Lung (tissue), 11 donors: ENCODE measurements at regions not wholly inside any gene's neighbourhood (a gene's known extent, or its start where the extent isn't known, plus 50 kb on each side); places are given as distances from the start of the nearest gene placed in this dataset.

Source experiments
- ATAC-seq: fragments of 200-7000 bp; cut with Tn5 transposase; one replicate; pipeline ENCODE4 v1.9.1; 2020; ENCODE audit warnings: moderate number of reproducible peaks; ENCODE audit not compliant: insufficient read depth, low FRiP score
- DNase-seq, 3 donors: peaks; one replicate each; pipeline ENCODE4 v3.0.0-alpha.2; 2013 to 2017
- H3K27ac ChIP-seq, 2 donors: one replicate each; pipeline ENCODE4 v1.5.1; 2013; ENCODE audit warnings: mild to moderate bottlenecking in 2 of 2, moderate library complexity in 2 of 2, control low read depth in 1 of 2, inconsistent platforms in 1 of 2, low read depth in 1 of 2, low read length in 1 of 2
- H3K27me3 ChIP-seq, 3 donors: one replicate each; pipeline ENCODE4 v1.5.1; 2013; ENCODE audit warnings: low read length in 2 of 3; ENCODE audit not compliant: control insufficient read depth in 3 of 3, insufficient read depth in 3 of 3
- H3K36me3 ChIP-seq, 4 donors: one replicate each; pipeline ENCODE4 v1.5.1; 2013; ENCODE audit warnings: low read length in 4 of 4, mild to moderate bottlenecking in 1 of 4, moderate library complexity in 1 of 4; ENCODE audit not compliant: control insufficient read depth in 4 of 4, insufficient read depth in 4 of 4
- H3K4me1 ChIP-seq, 5 donors: one replicate each; pipeline ENCODE4 v1.5.1; 2013; ENCODE audit warnings: low read length in 5 of 5, mild to moderate bottlenecking in 2 of 5, moderate library complexity in 1 of 5; ENCODE audit not compliant: control insufficient read depth in 5 of 5, insufficient read depth in 5 of 5
- H3K4me3 ChIP-seq: one replicate; pipeline ENCODE4 v1.5.1; 2013; ENCODE audit warnings: mild to moderate bottlenecking, control low read depth, moderate library complexity
- H3K9ac ChIP-seq, 2 donors: one replicate each; pipeline ENCODE4 v1.5.1; 2013; ENCODE audit warnings: low read length in 2 of 2, control low read depth in 1 of 2; ENCODE audit not compliant: insufficient read depth in 1 of 2
- H3K9me3 ChIP-seq, 4 donors: one replicate each; pipeline ENCODE4 v1.5.1; 2013; ENCODE audit warnings: low read length in 3 of 4, mild to moderate bottlenecking in 1 of 4, moderate library complexity in 1 of 4; ENCODE audit not compliant: control insufficient read depth in 4 of 4, insufficient read depth in 3 of 4
- WGBS, 2 donors: extraction: QIAGEN DNeasy Blood & Tissue Kit; methylation state at CpG; one replicate each; pipeline ENCODE4 v1.1.7; 2013; 5-methylcytosine and 5-hydroxymethylcytosine counted together
- TF ChIP-seq, protein P1 (sequence below): IDR thresholded peaks from 2 replicates; pipeline ENCODE4 v1.5.1; 2012; ENCODE audit warnings: mild to moderate bottlenecking; ENCODE audit errors: control extremely low read depth, extremely low read depth
- donor health status: control.
- donor health status: control.
- donor health status: Bipolar disorder and iron deficiency.
- donor health status: healthy.
- donor health status: DM: yes; HTN: yes; CAD: no.

DNA sequence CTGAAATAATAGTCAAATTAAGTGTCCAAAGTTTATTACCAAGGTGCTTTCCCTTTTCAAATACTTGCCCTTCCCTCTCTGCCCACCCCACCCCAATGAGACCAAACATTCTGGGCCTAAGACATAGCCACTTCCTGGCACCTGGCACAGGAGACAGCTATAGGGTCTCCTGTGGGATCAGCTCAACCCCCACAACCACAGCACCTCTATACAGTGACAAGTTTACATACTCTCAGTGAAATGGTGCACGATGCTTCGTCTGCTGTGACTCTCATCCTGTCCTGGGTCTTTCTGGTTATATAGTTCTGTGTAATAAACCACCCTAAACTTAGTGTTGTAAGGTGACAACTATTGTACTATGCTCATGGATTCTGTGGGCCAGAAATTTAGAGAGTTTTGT lies 466.2 kb downstream of the FBXO15 start:
- ATAC-seq (no peak), DNase-seq (no peak)
- Histone ChIP-seq H3K36me3 (no peaks in the 10 kb centered on the region), H3K9me3 (no peaks in the 10 kb centered on the region), H3K4me3 (no peak overlapping the region), H3K4me1 (no peaks in the 10 kb centered on the region), H3K27me3 (no peaks in the 10 kb centered on the region), H3K9ac (no peak overlapping the region), H3K27ac (no peak overlapping the region)
- TF ChIP-seq, protein P1, sequence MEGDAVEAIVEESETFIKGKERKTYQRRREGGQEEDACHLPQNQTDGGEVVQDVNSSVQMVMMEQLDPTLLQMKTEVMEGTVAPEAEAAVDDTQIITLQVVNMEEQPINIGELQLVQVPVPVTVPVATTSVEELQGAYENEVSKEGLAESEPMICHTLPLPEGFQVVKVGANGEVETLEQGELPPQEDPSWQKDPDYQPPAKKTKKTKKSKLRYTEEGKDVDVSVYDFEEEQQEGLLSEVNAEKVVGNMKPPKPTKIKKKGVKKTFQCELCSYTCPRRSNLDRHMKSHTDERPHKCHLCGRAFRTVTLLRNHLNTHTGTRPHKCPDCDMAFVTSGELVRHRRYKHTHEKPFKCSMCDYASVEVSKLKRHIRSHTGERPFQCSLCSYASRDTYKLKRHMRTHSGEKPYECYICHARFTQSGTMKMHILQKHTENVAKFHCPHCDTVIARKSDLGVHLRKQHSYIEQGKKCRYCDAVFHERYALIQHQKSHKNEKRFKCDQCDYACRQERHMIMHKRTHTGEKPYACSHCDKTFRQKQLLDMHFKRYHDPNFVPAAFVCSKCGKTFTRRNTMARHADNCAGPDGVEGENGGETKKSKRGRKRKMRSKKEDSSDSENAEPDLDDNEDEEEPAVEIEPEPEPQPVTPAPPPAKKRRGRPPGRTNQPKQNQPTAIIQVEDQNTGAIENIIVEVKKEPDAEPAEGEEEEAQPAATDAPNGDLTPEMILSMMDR, result no peak
- WGBS, 2 donors, result 88 to 94% methylated on average over 2 of the region's 2 CpGs

GRCh38 chr18:73679941-73680712 lies 467.5 kb downstream of the FBXO15 start:
- DNase-seq (no peak), ATAC-seq (no peak)
- Histone ChIP-seq H3K27ac (no peak overlapping the region), H3K36me3 (no peaks in the 10 kb centered on the region), H3K9me3 (no peaks in the 10 kb centered on the region), H3K4me3 (no peak overlapping the region), H3K9ac (no peak overlapping the region), H3K27me3 (no peaks in the 10 kb centered on the region), H3K4me1 (no peaks in the 10 kb centered on the region)
- TF ChIP-seq, protein P1, result no peak
- 73 to 85% methylated on average over 8 of the region's 8 CpGs for WGBS, 2 donors

DNA sequence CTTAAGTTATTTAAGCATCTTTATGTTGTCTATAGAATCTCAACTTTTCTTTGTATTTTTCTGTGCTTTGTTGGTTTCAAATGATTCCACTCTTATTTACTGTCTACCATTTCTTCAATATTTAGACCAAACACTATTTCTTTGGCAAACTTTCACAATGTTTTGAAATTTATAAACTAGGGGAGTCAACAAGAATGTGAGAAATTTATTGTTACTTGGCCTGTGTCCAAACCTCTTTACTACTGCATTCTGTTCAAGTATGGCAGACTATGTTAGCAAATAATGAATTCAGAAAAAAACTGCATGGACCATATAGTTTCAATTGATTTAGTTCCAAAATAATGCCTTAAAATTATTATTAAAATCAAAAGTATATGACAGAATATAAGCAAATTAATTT lies 470.2 kb downstream of the FBXO15 start:
- TF ChIP-seq, protein P1, result no peak
- H3K27me3 ChIP-seq, result no peaks in the 10 kb centered on the region
- H3K27ac ChIP-seq, result no peak overlapping the region
- no peak for ATAC-seq
- no peaks in the 10 kb centered on the region for H3K36me3 ChIP-seq
- peak in 2 of 3 donors; percentile 66 to 69 for DNase-seq
- H3K4me1 ChIP-seq, result no peaks in the 10 kb centered on the region
- H3K9me3 ChIP-seq, result no peaks in the 10 kb centered on the region
- H3K4me3 ChIP-seq, result no peak overlapping the region
- no peak overlapping the region for H3K9ac ChIP-seq
